GM19463 (cell line): ENCODE measurements at regions not wholly inside any gene's neighbourhood (a gene's known extent, or its start where the extent isn't known, plus 50 kb on each side); places are given as distances from the start of the nearest gene placed in this dataset.
"Not testable (repeated sequence)": the region's sequence is repeated elsewhere in the genome, so short reads cannot be mapped to it uniquely, and the experiment has no call there.

Source experiments
- ATAC-seq: cut with Tn5 transposase; IDR thresholded peaks from one replicate; pipeline ENCODE4 v1.9.1; 2021; ENCODE audit warnings: mild to moderate bottlenecking, moderate library complexity; ENCODE audit not compliant: unreplicated experiment

DNA sequence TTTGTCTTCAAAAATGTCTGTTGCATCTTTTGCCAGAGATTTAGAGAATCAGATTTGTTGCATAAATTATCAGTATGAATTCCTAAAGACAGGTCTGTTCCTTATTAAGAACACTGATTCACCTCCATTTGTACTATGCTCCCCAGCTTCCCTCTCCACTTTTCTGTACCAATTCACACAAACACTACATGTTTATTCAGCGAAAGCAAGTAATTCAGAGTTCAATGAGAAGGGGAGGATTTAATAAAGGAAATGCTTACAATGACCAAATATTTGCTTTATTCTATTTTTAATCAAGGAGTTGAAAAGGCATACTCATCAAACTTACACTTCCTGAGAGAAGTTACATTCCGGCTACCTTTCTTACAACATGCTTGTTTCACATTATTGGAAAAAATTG lies 135.5 kb downstream of the NBPF8 start:
- ATAC-seq = not testable (repeated sequence)

- ATAC-seq = not testable (repeated sequence)
These were observed 137.4 kb downstream of the NBPF8 start for GRCh38 chr1:120552190-120552589.

DNA sequence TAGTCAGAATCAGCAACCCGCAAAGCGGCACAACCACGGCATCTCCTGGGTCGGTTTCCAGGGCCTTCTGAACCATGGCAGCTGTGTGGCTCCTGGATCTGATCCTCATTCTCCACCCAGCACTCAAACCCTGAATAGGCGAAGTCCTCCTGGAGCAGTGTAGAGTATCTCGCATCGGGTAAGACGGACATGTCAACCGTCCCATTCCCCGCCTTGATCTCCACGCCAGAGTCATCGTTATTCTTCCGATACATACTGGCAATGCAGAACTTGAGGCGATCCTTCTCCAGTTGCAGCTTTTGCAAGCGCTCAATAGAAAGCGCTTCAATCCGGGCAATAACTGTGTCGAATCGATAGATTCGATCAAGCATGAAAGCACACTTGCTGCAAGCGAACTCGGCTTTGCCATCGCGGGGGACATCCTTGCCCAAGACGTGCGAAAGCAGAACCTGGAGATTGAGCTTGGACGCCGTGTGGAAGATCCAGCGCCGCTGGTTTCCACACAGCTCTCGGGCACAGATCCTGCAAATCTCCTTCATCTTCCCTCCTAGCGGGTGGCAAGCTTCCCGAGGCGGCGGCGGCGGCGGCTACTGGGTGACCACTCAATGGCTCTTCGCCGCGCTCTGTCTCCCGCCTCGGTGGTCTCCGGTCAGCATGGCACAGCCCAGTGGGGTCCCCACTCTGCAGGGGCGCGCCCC lies 142.9 kb downstream of the NBPF8 start:
- ATAC-seq = not testable (repeated sequence)

- ATAC-seq = peak; percentile 78
These were observed 143.6 kb downstream of the NBPF8 start for GRCh38 chr1:120558303-120559060.

DNA sequence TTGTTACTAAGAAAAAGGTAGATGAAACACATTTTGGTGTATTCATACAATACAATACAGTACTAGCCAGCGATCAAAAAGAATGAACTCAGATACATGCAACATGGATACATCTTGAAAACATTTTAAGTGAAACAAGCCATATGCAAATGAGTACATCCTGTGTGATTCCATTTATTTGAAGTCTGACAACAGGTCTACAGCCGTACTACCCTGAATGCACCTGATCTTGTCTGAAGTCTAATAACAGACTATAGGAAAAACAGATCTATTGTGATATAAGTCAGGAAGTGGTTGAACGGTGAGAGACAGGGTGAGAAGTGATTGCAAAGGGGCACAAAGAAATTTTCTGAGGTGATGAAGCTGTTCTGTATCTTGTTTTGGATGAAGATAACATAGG lies 146.9 kb downstream of the NBPF8 start:
- ATAC-seq = not testable (repeated sequence)

- ATAC-seq = not testable (repeated sequence)
These were observed 150.6 kb downstream of the NBPF8 start for GRCh38 chr1:120565396-120565795.

- ATAC-seq = not testable (repeated sequence)
These were observed 152.8 kb downstream of the NBPF8 start for GRCh38 chr1:120567620-120568019.

DNA sequence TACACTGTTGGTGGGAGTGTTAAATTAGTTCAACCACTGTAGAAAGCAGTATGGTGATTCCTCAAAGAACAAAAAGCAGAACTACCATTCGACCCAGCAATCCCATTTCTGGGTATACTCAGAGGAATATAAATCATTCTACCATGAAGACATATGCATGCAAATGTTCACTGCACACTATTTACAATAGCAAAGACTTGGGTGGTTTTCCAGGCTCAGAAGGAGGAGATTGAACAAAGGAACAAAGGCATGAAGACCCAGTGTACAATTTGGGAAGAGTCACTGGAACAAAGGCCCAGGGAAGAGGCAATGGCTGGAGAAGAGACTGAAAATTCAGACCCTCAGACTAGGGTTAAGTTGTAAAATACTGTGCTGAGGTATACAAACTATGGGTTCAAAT lies 148.5 kb upstream of the NBPF26 start:
- ATAC-seq = not testable (repeated sequence)

DNA sequence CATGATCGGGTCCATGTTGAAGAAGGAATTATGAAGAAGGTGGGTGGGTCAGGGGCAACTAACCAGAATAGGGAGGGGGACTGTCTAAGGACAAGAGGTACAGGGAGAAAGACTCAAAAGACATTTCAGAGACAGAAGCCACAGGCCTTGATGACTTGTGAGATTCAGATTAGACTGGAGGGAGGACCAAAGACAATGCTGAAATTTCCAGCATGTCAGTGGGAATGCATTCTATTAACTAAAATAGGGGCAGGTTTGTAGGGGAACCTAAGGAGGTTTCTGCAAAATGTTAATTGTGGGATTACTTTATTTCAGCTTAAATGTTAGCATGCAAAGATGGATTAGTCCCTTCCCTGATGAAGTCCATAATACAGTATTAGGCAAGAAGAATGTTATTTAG lies 141.6 kb upstream of the NBPF26 start:
- ATAC-seq = not testable (repeated sequence)

- ATAC-seq = not testable (repeated sequence)
These were observed 137.7 kb upstream of the NBPF26 start for GRCh38 chr1:120586053-120586452.

DNA sequence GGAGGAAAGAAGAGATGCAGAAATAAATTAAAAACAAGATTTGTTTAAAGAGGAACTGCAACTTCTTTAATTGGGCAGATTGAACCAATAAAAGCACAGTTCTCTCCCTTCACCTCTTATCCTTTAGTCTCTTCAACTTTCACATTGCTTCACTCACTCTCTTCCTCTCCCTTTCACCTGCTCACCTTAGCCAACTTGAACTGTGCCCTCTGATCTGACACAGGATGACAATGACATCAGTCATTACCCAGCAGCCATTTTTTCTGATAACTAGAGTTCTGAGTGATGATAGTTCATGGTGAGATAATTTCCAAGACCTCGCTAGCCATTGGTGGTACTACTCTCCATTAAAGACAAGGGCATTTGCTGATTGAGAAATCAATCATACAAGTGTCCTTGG lies 134.9 kb upstream of the NBPF26 start:
- not testable (repeated sequence) for ATAC-seq

- not testable (repeated sequence) for ATAC-seq
These were observed 132.0 kb upstream of the NBPF26 start for GRCh38 chr1:120591774-120592173.

DNA sequence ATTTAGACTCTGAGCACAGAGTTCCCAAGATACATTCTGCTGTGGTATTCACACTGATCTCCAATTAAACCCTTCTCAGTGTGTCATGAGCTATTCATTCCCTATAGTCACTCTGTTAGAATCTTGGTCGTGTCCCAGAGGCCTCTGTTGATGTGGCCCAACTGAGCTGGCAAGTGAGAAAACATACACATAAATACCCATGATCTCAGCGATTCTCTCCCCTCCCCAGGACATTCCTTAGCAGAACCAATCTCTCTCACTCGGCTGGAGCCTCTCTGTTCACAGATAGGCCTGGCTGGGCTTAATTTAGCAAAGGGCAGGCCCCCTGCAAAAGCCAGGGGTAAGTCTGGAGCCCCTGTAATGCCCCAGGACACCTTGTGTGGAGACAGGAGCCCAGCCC lies 130.8 kb upstream of the NBPF26 start:
- ATAC-seq = not testable (repeated sequence)

GRCh38 chr1:120593648-120594047 lies 130.1 kb upstream of the NBPF26 start:
- ATAC-seq = not testable (repeated sequence)

DNA sequence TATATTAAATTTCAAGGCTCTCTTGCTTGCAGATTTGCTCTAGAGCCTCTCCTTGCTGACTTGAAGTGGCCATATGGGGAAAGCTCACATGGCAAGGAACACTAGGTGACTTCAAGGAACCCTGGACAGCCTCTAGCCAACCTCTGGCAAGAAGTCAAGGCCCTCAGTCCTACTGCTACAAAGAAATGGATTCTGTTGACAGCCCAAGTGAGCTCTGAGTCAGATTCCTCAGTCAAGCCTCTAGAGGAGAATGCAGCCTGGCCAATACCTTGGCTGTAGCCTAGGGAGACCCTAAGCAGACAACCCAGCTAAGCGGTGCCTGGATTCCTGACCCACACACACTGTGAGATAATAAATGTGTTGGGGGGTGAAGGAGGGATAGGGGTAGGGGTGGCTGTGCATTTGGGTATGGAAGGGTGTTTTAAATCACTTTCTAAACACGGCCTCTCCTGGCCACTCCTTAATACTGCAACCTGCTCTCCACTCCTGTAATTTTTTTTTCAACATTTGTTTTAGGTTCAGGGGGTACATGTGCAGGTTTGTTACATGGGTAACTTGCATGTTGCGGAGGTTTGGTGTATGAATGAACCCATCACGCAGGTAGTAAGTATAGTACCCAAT lies 125.3 kb upstream of the NBPF26 start:
- not testable (repeated sequence) for ATAC-seq

- not testable (repeated sequence) for ATAC-seq
These were observed 124.2 kb upstream of the NBPF26 start for GRCh38 chr1:120599511-120599910.

DNA sequence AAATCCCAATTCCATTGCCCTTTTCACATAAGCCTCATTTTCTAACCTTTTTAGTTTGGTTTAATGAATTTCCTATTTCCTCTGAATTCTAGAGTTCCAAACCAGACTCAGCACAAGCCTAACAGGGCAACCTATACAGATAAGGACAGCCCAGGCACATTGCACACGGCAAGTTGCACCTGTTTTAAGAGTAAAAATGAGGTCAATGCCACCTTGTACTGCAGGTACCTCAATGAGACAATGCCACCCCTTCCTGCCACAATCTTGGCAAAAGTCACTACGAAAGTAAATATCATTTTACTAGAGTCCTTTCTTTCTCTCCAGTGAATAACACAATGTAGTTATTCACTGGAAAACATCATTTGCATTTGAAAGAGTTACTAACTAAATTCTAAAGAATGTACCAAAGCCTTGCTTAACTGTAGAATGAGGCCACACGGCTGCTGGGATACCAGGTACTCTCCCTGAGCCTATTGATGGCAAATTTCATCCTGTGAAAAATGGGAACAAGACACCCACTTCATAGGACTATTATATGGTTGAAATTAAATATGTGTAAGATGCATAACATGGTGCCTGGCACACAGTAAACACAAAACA lies 123.2 kb upstream of the NBPF26 start:
- ATAC-seq = not testable (repeated sequence)

DNA sequence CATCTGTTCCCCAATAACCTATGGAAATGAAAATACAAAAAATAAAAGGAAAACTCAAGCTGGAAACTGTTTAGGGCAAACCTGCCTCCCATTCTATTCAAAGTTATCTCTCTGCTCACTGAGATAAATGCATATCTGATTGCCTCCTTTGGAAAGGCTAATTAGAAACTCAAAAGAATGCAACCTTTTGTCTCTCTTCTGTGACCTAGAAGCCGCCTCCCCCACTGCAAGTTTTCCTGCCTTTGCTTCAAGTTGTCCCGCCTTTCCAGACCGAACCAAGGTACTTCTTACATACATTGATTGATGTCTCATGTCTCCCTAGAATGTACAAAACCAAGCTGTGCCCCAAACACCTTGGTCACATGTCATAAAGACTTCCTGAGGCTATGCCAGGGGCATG lies 115.9 kb upstream of the NBPF26 start:
- not testable (repeated sequence) for ATAC-seq

GRCh38 chr1:120608314-120609014 lies 115.3 kb upstream of the NBPF26 start:
- not testable (repeated sequence) for ATAC-seq

- not testable (repeated sequence) for ATAC-seq
These were observed 114.7 kb upstream of the NBPF26 start for GRCh38 chr1:120609015-120609573.
